GM18951 (cell line): ENCODE measurements at regions not wholly inside any gene's neighbourhood (a gene's known extent, or its start where the extent isn't known, plus 50 kb on each side); places are given as distances from the start of the nearest gene placed in this dataset.

Experiments used
- POLR2A ChIP-seq: IDR thresholded peaks from 4 replicates; pipeline ENCODE4 v1.6.1; 2011; ENCODE audit warnings: mild to moderate bottlenecking; ENCODE audit not compliant: insufficient read length, insufficient read depth; ENCODE audit errors: extremely low read depth
- in situ Hi-C: fragments of 300-500 bp; cut with MboI; formaldehyde crosslinking; loops from one replicate; pipeline ENCODE4 v1.12.0; 2022; ENCODE audit warnings: low sequenced_read_pairs, mixed read lengths, inconsistent platforms; ENCODE audit not compliant: unreplicated experiment

DNA sequence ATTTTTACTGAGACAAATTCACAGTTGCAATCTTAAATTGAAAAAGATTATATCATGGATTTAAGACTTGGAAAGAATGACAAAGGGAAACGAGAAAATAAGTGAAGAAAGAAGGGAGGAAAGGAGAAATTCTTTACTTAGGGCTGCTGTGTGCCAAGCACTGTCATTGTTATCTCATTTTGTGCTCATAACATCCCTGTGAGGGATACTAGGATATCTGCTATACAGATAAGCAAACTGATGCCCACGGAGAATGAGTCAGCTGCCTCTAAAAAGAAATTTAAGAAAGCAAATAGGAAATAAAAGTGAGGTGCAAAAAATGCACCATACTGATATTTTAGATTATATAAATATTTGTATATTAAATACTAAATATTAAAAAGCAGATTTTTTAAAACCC is 183.6 kb upstream of the NR5A2 start:
- in situ Hi-C loops, result no loop called here
- no peak for TF ChIP-seq POLR2A

DNA sequence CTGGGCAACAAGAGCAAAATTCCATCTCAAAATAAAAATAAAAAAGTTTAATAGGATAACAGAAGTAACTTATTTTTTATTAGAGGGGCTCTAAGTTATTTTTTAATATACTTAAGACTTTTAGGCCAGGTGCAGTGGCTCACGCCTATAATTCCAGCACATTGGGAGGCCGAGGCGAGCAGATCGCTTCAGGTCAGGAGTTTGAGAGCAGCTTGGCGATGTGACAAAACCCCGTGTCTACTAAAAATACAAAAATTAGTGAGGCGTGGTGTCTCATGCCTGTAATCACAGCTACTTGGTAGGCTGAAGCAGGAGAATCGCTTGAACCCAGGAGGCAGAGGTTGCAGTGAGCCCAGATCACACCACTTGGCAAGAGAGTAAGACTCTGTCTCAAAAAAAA is 180.5 kb upstream of the NR5A2 start:
- in situ Hi-C loops, result no loop called here

DNA sequence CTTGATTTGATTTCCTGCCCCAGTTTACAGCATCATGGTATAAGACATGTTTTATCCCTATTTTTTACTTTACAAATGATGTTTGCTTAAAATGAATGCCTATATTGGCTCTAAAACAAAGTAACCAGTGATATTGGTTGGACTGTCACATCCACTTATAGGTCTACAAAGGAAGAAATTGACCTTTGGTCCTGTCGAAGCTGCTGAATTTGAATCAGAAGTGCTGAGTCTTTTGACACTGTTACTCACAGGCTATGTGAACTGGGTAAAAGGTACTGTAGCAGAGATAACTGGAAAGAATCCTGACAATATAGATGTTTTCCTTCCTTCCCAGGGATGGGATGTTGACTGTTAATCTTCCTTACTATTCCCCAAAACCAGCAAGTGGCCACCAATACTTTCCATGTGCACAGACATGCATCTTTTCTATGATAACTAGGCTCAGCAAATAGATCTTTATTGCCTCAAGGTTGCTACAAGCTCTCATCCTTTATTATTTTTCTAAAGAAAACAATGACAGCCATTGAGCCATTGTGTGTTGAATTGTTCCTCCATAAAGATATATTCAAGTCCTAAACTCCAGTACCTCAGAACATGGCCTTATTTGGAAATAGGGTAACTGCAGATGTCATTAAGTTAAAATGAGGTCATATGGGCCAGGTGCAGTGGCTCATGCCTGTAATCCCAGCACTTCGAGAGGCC is 175.9 kb upstream of the NR5A2 start:
- in situ Hi-C loops, result no loop called here
- no peak for TF ChIP-seq POLR2A

More for the DNA sequence above, 180.5 kb upstream of the NR5A2 start:
- TF ChIP-seq POLR2A, result no peak

DNA sequence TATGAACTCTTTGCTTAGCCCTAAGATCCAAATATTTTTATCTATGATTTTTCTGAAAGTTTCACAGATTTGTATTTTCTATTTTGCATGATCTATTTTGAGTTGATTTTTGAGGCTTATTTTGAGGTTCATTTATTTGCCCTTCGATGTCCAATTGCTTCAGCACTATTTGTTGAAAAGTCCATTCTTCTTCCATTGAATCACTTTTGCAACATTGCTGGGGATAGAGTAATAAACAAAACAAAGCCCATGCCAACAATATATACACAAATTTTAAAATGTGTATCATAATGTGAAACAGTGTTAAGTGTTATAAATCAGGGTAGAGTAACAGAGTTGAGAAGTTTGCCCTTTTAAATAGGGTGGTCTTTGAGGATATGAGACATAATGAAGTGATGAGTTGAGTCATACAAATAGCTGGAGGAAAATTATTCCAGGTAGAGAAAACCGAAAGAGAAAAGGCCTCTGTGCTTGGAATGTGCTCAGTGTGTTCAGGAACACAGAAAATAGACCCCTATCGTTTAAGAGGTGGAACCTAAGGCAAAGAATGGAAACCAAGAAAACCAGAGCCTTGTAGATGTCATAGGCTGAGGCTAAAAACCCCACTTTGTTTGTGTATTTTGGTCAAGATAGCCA is 172.7 kb upstream of the NR5A2 start:
- in situ Hi-C loops, result no loop called here
- no peak for TF ChIP-seq POLR2A

DNA sequence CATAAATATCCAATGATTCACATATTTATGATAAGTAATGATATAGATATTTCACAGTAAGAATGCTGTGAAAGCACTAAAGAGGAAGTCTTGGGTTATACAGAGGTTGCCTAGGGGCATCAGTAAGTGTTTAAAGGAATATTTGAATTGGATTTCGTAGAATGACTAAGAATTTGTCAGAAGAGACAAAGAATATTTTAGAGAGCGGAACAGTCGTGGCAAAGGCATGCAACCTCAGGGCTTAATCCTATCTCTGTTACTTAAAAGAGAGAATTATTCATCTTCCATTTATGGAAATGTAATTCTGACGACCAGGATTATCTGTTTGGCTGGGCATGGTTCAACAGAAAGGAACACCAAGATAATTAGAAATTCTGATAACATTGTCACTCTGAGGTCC is 171.9 kb upstream of the NR5A2 start:
- in situ Hi-C loops, result no loop called here

DNA sequence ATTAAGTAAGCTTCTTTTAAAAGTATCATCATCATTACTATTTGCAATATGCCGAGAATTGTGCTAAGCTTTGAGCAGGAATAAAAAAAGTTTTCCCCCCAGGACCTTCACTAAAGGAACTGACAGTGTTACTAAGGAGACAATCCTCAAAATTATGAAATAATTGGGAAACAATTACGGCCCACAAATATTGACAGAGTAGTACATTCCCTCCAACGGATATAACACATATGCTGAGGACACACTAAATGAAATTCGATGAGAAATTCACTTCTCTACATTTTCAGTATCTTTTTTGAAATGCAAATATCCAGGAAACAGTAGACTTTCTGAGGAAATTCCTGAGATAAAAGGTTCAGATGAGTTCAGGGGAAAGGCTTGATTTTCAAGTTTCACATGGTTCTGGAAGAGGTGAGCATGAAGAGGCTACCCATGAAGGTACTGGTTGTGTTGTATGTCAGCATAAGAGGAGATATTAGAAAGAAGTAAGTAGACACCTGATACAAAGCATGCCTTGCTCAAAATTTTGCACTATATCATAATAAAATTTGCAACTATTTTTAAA is 171.2 kb upstream of the NR5A2 start:
- TF ChIP-seq POLR2A, result no peak
- in situ Hi-C loops, result no loop called here

More for the DNA sequence above, 171.9 kb upstream of the NR5A2 start:
- no peak for TF ChIP-seq POLR2A

DNA sequence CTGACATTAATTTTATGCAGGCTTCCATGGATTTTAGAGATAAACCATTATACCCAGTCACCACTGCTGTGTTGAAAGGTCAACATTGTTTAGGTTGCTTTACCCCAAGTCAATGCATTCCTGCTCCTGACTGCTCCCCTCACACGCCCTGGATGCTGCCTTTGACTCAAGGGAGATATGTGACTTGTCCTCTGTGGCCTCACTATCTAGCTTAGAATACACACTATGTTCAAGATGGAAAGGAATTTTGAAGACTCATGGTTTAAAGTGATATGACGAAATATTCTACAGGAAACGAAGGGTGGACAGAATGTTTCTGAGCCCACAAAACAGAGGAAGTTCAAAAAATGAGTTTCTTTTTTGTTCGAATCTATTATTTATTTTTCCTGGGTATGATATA is 170.4 kb upstream of the NR5A2 start:
- in situ Hi-C loops, result no loop called here
- TF ChIP-seq POLR2A, result no peak

DNA sequence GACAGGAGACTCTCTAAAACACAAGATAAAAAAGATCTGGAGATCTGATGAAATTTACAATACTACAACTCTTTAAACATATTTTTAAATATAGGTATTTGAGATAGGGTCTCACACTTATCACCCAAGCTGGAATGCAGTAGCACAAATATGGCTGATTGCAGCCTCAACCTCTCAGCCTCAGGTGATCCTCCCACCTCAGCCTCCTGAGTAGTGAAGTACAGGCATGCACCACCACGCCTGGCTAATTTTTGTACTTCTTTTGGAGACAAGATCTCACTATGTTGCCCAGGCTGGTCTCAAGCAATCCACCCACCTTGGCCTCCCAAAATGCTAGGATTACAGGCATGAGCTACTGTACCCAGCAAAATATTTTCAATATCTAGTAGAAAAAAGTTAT is 170.0 kb upstream of the NR5A2 start:
- TF ChIP-seq POLR2A, result no peak
- in situ Hi-C loops, result no loop called here

DNA sequence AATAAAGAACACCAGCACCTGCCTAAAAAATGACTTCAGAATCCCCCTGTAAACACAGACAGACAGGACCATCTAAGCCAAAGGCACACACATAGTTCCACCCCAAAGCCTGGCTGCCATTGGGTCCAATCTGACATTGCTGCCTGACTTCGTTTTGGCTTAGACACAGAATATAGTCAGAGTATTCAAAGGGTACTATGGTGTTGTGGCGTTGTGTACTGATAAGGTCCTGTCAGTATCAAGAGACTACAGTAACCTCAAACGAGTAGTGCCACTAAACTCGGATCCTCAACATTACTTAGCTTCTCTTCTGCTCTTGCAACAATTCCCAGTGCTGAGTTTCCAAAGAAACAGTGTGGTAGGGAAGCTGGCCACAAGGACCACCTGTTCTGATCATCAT is 169.3 kb upstream of the NR5A2 start:
- TF ChIP-seq POLR2A, result no peak
- in situ Hi-C loops, result no loop called here

DNA sequence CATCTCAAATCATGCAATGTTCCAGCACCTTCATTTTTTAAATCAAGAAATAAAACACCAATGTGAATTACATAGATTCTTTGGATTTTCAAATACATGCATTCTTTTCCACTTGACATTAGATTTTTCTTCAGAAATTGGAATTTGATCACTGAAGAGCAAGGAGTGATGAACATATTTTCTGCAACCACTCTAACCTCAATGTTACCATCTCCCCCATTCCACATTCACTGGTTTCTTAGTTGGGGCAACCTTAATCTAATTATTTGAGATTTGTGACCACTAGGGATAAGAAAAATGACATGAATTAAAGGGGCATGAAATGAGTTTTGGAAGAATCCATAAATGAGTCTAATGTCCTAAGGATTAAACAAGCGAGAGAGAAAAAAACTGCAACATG is 168.7 kb upstream of the NR5A2 start:
- in situ Hi-C loops, result no loop called here
- TF ChIP-seq POLR2A, result no peak

DNA sequence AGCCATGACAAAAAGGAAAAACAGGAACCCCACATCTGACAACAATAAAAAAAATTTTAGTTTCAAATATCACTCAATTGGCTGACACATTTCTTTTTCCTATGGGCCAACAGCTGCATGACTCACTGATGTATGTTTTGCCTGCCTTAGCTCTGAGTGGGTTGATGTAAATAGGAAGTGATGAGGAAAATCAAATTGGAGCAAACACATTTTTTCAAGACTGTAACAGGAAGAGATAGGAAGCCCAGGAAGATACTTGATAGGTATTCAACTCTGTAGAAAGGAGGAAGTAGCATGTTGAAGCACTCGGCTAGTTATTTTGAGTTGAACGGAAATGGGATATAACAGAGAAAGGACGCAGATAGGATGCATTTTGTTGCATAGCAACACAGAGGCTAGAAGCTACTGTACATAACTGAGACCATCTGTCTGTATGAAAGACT is 168.0 kb upstream of the NR5A2 start:
- in situ Hi-C loops, result no loop called here
- TF ChIP-seq POLR2A, result no peak

DNA sequence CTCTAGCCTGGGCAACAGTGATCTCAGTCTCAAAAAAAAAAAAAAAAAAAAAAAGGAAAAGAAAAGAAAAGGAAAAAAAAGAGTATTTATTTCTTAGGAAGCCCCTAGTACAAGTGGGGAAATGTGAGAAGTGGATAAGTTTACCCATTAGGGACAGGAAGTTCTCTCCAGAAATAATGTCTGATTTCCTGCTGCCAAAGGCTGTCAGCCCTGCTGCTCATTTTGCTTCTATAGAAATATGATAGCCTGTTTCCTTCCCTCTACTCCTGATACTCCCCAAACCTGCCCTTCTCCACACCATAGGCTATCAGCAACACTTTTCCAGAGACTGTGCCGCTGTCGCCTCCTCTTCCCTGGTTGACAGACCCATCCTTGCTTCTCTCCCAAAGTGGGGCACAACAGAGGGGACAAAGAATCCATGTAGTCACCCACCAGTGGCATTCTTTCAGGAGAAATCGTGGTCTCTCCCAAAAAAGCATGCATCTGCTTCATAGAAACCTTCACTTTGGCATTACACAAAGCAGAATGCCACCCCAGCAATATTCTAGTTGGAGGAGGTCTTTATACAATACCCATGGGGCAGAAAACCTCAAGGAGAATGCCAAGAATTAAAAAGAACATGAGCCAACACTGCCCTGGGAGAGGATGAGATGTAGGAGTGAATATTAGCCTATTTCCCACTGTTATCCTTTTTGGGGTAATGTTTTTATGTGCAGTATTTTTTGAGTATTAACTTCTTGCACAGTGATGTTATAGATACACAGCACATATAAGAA is 166.3 kb upstream of the NR5A2 start:
- no peak for TF ChIP-seq POLR2A
- in situ Hi-C loops, result no loop called here

DNA sequence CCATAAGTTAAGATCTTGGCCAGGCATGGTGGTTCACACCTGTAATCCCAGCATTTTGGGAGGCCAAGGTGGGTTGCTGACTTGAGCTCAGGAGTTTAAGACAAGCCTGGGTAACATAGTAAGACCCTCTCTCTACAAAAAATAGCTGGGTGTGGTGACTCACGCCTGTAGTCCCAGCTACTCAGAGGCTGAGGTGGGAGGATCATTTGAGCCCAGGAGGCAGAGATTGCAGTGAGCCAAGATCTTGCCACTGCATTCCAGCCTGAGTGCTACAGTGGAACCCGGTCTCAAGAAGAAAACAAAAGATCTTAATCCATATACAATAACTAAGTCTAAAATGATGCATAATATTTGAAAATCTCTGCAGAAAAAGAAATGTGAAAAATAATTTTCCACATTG is 165.5 kb upstream of the NR5A2 start:
- in situ Hi-C loops, result no loop called here
- TF ChIP-seq POLR2A, result no peak

DNA sequence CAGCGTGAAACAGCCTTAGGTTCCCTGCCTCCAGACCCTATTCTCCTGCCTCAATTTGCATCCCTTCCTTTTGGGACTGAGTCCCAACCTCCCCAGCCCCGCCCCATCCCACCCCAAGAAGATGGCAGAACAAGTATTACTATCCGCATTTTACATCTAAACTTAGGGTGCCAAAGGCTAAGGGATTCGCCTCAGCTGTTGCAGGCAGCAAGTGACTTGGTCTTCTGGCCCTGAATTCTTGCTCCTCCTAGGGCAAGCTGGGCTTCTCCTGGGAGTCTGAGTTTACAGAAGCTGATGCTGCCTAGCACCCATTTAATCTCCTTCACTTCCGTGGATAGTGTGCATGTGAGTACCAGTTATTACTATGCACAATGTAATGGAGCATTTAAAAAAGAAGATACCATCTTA is 161.3 kb upstream of the NR5A2 start:
- TF ChIP-seq POLR2A, result no peak
- in situ Hi-C loops, result no loop called here

DNA sequence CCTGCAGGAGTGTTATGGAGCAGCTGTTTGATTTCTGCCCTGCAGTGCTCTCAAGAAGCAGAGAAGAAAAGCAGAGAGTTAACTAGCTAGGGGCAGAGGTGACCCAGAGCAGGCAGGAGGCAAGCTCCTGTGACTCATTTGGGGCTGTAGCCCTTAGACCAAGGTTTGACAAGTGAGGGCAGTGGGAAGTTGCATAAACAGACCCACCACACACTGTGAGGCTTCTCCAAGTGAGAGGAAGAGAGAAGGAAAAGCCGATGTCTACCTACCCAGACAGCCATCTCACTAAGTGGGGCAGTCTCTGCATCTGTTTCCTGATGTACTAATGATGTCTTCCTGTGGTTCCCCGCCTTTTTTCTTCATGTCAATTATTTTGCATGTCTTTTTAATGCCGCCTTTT is 159.9 kb upstream of the NR5A2 start:
- TF ChIP-seq POLR2A, result no peak
- in situ Hi-C loops, result no loop called here
